ENCODE measurements at regions not wholly inside any gene's neighbourhood (a gene's known extent, or its start where the extent isn't known, plus 50 kb on each side); places are given as distances from the start of the nearest gene placed in this dataset.

DNA sequence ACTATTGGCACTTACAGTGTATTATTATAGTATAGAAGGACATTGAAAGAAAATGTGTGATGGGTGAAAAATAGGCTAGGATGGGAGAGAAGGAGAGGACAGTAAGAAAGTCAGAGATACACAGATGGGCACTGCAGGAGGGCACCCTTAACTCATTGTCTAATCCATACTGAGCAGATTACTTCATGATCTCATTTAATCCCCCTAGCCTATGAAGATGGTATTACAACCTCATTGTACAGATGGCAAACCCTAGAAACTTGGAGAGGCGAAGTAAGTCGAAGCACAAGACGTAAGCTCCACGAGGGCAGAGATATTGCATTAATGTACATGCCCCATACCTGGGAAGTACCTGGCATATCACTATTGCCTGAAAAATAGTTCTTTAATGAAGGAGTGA lies 346.9 kb upstream of the DAB1 start:
- Histone ChIP-seq H3K27ac (no peak overlapping the region), H3K4me1 (no peaks in the 10 kb centered on the region), H3K27me3 (replicated peaks in 1 of 7) (no peaks in the 10 kb centered on the region), H3K9me3 (no peaks in the 10 kb centered on the region), H3K4me3 (no peak overlapping the region), H3K36me3 (no peaks in the 10 kb centered on the region)
- no peak for TF ChIP-seq POLR2A (IDR thresholded peaks at IDR 0.05)
- TF ChIP-seq POLR2AphosphoS5 (IDR thresholded peaks at IDR 0.05), result no peak
- TF ChIP-seq, protein P1, sequence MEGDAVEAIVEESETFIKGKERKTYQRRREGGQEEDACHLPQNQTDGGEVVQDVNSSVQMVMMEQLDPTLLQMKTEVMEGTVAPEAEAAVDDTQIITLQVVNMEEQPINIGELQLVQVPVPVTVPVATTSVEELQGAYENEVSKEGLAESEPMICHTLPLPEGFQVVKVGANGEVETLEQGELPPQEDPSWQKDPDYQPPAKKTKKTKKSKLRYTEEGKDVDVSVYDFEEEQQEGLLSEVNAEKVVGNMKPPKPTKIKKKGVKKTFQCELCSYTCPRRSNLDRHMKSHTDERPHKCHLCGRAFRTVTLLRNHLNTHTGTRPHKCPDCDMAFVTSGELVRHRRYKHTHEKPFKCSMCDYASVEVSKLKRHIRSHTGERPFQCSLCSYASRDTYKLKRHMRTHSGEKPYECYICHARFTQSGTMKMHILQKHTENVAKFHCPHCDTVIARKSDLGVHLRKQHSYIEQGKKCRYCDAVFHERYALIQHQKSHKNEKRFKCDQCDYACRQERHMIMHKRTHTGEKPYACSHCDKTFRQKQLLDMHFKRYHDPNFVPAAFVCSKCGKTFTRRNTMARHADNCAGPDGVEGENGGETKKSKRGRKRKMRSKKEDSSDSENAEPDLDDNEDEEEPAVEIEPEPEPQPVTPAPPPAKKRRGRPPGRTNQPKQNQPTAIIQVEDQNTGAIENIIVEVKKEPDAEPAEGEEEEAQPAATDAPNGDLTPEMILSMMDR (IDR thresholded peaks at IDR 0.05 in 8 of 11, conservative IDR thresholded peaks at IDR 0.05 in 3 of 11), result peak in 4 of 11 experiments; percentile 6 to 30 (median 8)
- WGBS, 5 donors, result 79 to 90% (median 86%) methylated on average over 4 of the region's 4 CpGs
- no peak for DNase-seq
- intact Hi-C loops (cut with DNase I; ENCODE audit: low total_unique reads), result no loop called here

DNA sequence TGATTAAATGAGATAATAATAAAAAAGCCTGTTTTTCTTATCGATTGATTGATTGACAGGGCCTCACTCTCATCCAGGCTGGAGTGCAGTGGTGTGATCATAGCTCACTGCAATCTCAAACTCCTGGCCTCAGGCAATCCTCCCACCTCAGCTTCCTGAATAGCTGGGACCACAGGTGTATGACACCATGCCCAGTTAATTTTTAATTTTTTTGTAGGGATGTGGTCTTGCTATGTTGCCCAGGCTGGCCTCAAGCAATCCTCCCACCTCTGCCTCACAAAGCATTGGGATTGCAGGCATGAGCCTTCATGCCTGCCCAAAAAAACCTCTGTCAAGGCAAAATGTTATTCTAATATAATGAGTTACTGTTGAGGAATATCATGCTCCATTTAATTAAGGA lies 346.4 kb upstream of the DAB1 start:
- no peak overlapping the region for H3K4me3 ChIP-seq
- 76 to 95% (median 93%) methylated on average over 1 of the region's 1 CpG for WGBS, 5 donors
- intact Hi-C loops (cut with DNase I; ENCODE audit: low total_unique reads), result no loop called here

DNA sequence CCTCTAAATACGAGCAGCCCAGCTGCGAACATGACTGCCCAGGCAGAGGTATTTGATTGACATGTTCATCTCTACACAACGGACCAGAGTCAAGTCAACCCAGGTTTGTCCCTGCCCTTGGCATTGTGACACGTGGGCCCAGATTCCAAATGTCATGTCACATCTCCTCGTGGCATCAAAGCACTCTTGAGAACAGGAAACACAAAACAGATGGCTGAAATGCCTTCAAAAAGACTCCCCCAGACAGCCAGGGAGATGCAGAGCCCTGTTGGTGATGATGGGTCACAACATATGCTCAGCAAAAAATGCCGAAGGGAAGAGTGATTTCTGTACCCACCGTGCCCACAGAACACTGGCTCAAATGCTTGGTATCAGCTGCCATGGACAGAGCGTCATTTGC lies 337.8 kb upstream of the DAB1 start:
- Histone ChIP-seq H3K36me3 (no peaks in the 10 kb centered on the region), H3K9me3 (no peaks in the 10 kb centered on the region), H3K27ac (no peak overlapping the region), H3K4me3 (no peak overlapping the region), H3K27me3 (replicated peaks in 1 of 7) (no peaks in the 10 kb centered on the region), H3K4me1 (no peaks in the 10 kb centered on the region)
- no peak for TF ChIP-seq POLR2A (IDR thresholded peaks at IDR 0.05)
- TF ChIP-seq POLR2AphosphoS5 (IDR thresholded peaks at IDR 0.05), result no peak
- TF ChIP-seq, protein P1 (IDR thresholded peaks at IDR 0.05 in 8 of 11, conservative IDR thresholded peaks at IDR 0.05 in 3 of 11), result no peak
- WGBS, 5 donors, result 36 to 51% (median 46%) methylated on average over 8 of the region's 8 CpGs
- intact Hi-C loops (cut with DNase I; ENCODE audit: low total_unique reads), result no loop called here
- no peak for DNase-seq

More for the DNA sequence above, 346.4 kb upstream of the DAB1 start:
- no peaks in the 10 kb centered on the region for H3K27me3 ChIP-seq (replicated peaks in 1 of 7)
- DNase-seq, result no peak
- H3K36me3 ChIP-seq, result no peaks in the 10 kb centered on the region
- H3K9me3 ChIP-seq, result no peaks in the 10 kb centered on the region
- no peaks in the 10 kb centered on the region for H3K4me1 ChIP-seq
- H3K27ac ChIP-seq, result no peak overlapping the region
- TF ChIP-seq, protein P1 (IDR thresholded peaks at IDR 0.05 in 8 of 11, conservative IDR thresholded peaks at IDR 0.05 in 3 of 11), result no peak
- no peak for TF ChIP-seq POLR2AphosphoS5 (IDR thresholded peaks at IDR 0.05)
- no peak for TF ChIP-seq POLR2A (IDR thresholded peaks at IDR 0.05)

GRCh38 chr1:57752843-57753242 lies 329.0 kb upstream of the DAB1 start:
- Histone ChIP-seq H3K27me3 (replicated peaks in 1 of 7) (no peaks in the 10 kb centered on the region), H3K4me3 (no peak overlapping the region), H3K36me3 (no peaks in the 10 kb centered on the region), H3K4me1 (no peaks in the 10 kb centered on the region), H3K27ac (no peak overlapping the region), H3K9me3 (no peaks in the 10 kb centered on the region)
- no peak for TF ChIP-seq POLR2AphosphoS5 (IDR thresholded peaks at IDR 0.05)
- no peak for TF ChIP-seq POLR2A (IDR thresholded peaks at IDR 0.05)
- TF ChIP-seq, protein P1 (IDR thresholded peaks at IDR 0.05 in 8 of 11, conservative IDR thresholded peaks at IDR 0.05 in 3 of 11), result no peak
- intact Hi-C loops (cut with DNase I; ENCODE audit: low total_unique reads), result no loop called here
- DNase-seq, result no peak
- 73 to 88% (median 80%) methylated on average over 1 of the region's 1 CpG for WGBS, 5 donors

All from spleen (tissue), 11 donors.